B cell (primary cell): ENCODE measurements at regions not wholly inside any gene's neighbourhood (a gene's known extent, or its start where the extent isn't known, plus 50 kb on each side); places are given as distances from the start of the nearest gene placed in this dataset.

Experiments
- ATAC-seq: fragments of 200-7000 bp; cut with Tn5 transposase; one replicate; pipeline ENCODE4 v1.10.0; 2021; ENCODE audit warnings: low read depth, mild to moderate bottlenecking, moderate number of reproducible peaks, moderate library complexity
- CTCF ChIA-PET: fragments of 350-600 bp; sonication (Branson Sonifier 250); formaldehyde crosslinking; loops from one replicate; lab custom pipeline; 2021; ENCODE audit warnings: antibody characterized with exemption, inconsistent platforms; lab: Charles Lee
- POLR2A ChIA-PET: fragments of 350-600 bp; sonication (Branson Sonifier 250); formaldehyde crosslinking; loops from one replicate; lab custom pipeline; 2021; ENCODE audit warnings: antibody characterized with exemption; lab: Charles Lee
- DNase-seq: peaks from one replicate; pipeline ENCODE4 v3.0.0; 2013
- H2AFZ ChIP-seq: 2 replicates; pipeline ENCODE4 v1.6.1; 2012; ENCODE audit warnings: mild to moderate bottlenecking, low read depth, low read length; ENCODE audit not compliant: insufficient read depth, poor library complexity, severe bottlenecking
- H3K27ac ChIP-seq, 2 donors: 1 replicate in 1 of 2; 2 replicates in 1 of 2; pipeline ENCODE4 v1.5.1; 2012 to 2013; ENCODE audit warnings: low read length in 2 of 2, mild to moderate bottlenecking in 2 of 2, moderate library complexity in 1 of 2
- H3K27me3 ChIP-seq, 4 experiments: fragments of 200-600 bp in 1 of 4; sonication (generic) in 1 of 4; replicated peaks in 1 of 4; 1 replicate in 2 of 4; 2 replicates in 2 of 4; pipeline versions ENCODE4 v1.6.1 to v1.7.0; 2013 to 2016; ENCODE audit warnings: low read length in 3 of 4, mild to moderate bottlenecking in 2 of 4, mixed read lengths in 1 of 4, moderate library complexity in 1 of 4; ENCODE audit not compliant: insufficient read depth in 4 of 4, control insufficient read depth in 3 of 4; ENCODE audit errors: control extremely low read depth in 1 of 4
- H3K36me3 ChIP-seq, 2 experiments: replicated peaks in 1 of 2; 1 replicate in 1 of 2; 2 replicates in 1 of 2; pipeline versions ENCODE4 v1.6.1 to v1.7.1; 2013; ENCODE audit warnings: low read length in 1 of 2; ENCODE audit not compliant: insufficient read depth in 2 of 2, control insufficient read depth in 1 of 2; ENCODE audit errors: control extremely low read depth in 1 of 2, extremely low read depth in 1 of 2
- H3K4me1 ChIP-seq, 2 donors: fragments of 200-600 bp in 1 of 2; sonication (generic) in 1 of 2; 1 replicate in 1 of 2; 2 replicates in 1 of 2; pipeline versions ENCODE4 v1.5.1 to v1.6.1; 2013 to 2017; ENCODE audit warnings: low read length in 2 of 2; ENCODE audit not compliant: control insufficient read depth in 2 of 2, insufficient read depth in 2 of 2
- H3K4me2 ChIP-seq: replicated peaks from 2 replicates; pipeline ENCODE3; 2012; ENCODE audit warnings: mild to moderate bottlenecking, low read depth, low read length; ENCODE audit not compliant: poor library complexity, severe bottlenecking
- H3K4me3 ChIP-seq, 5 experiments: fragments of 200-600 bp in 1 of 5; sonication (generic) in 1 of 5; 1 replicate in 3 of 5; 2 replicates in 2 of 5; pipeline versions ENCODE4 v1.5.1 to v1.7.0; 2011 to 2016; ENCODE audit warnings: low read length in 4 of 5, mild to moderate bottlenecking in 4 of 5, low read depth in 2 of 5, control low read depth in 1 of 5, moderate library complexity in 1 of 5; ENCODE audit not compliant: insufficient read depth in 1 of 5; ENCODE audit errors: control extremely low read depth in 1 of 5, extremely low read depth in 1 of 5
- H3K79me2 ChIP-seq: fragments of 200-600 bp; sonication (generic); one replicate; pipeline ENCODE4 v1.6.0; 2016; ENCODE audit warnings: low read length; ENCODE audit not compliant: control insufficient read depth, insufficient read depth
- H3K9ac ChIP-seq: fragments of 200-600 bp; sonication (generic); 2 replicates; pipeline ENCODE4 v1.6.1; 2017; ENCODE audit warnings: mild to moderate bottlenecking, low read length, moderate library complexity
- H3K9me3 ChIP-seq, 3 donors: one replicate each; pipeline versions ENCODE4 v1.6.1 to v1.7.1; 2013; ENCODE audit warnings: low read length in 2 of 3; ENCODE audit not compliant: control insufficient read depth in 2 of 3, insufficient read depth in 1 of 3; ENCODE audit errors: control extremely low read depth in 1 of 3
- H4K20me1 ChIP-seq: 2 replicates; pipeline ENCODE4 v1.6.0; 2012; ENCODE audit warnings: mild to moderate bottlenecking, low read length; ENCODE audit not compliant: insufficient read depth, control insufficient read depth, poor library complexity, severe bottlenecking
- H3K27ac Mint-ChIP-seq: one replicate; pipeline ENCODE4 v1.8.0; 2021; ENCODE audit warnings: mixed read lengths
- H3K27me3 Mint-ChIP-seq: one replicate; pipeline ENCODE4 v1.8.0; 2021; ENCODE audit warnings: mixed read lengths
- H3K4me1 Mint-ChIP-seq: one replicate; pipeline ENCODE4 v1.8.0; 2021; ENCODE audit warnings: mixed read lengths
- H3K4me3 Mint-ChIP-seq: one replicate; pipeline ENCODE4 v1.8.0; 2021; ENCODE audit warnings: mixed read lengths
- H3K9me3 Mint-ChIP-seq: one replicate; pipeline ENCODE4 v1.8.0; 2022; ENCODE audit warnings: mixed read lengths; ENCODE audit not compliant: insufficient read depth
- EZH2 ChIP-seq: IDR thresholded peaks from 2 replicates; pipeline ENCODE4 v1.6.1; 2012; ENCODE audit warnings: borderline replicate concordance, low read depth, mild to moderate bottlenecking, moderate library complexity, low read length; ENCODE audit not compliant: insufficient read depth, poor library complexity, severe bottlenecking
- WGBS: methylation state at CpG from one replicate; pipeline ENCODE4 v1.1.5; 2013; ENCODE audit warnings: missing lambda C conversion rate; ENCODE audit not compliant: insufficient coverage; 5-methylcytosine and 5-hydroxymethylcytosine counted together
- intact Hi-C: fragments of 100-400 bp; cut with micrococcal nuclease; formaldehyde crosslinking; loops from one replicate; pipeline ENCODE4 v1.10.0; 2022
- TF ChIP-seq, protein P1 (sequence below): fragments of 200-600 bp; IDR thresholded peaks from one replicate; pipeline ENCODE4 v1.8.0; 2022; ENCODE audit warnings: antibody characterized with exemption, mild to moderate bottlenecking

GRCh38 chr13:106331116-106331515, 204.3 kb downstream of the EFNB2 start:
- Mint-ChIP-seq H3K27ac (no peak overlapping the region), H3K4me1 (no peaks in the 10 kb centered on the region), H3K9me3 (no peaks in the 10 kb centered on the region), H3K4me3 (no peak overlapping the region), H3K27me3 (no peaks in the 10 kb centered on the region)
- Histone ChIP-seq H3K36me3 (no peaks in the 10 kb centered on the region), H3K79me2 (no peaks in the 10 kb centered on the region), H3K27ac (no peak overlapping the region), H3K9me3 (no peaks in the 10 kb centered on the region), H3K27me3 (no peaks in the 10 kb centered on the region), H3K4me1 (no peaks in the 10 kb centered on the region), H3K4me3 (no peak overlapping the region), H3K9ac (no peak overlapping the region), H4K20me1 (no peaks in the 10 kb centered on the region), H2AFZ (no peak overlapping the region), H3K4me2 (no peak overlapping the region)
- no peak for TF ChIP-seq EZH2
- TF ChIP-seq, protein P1, sequence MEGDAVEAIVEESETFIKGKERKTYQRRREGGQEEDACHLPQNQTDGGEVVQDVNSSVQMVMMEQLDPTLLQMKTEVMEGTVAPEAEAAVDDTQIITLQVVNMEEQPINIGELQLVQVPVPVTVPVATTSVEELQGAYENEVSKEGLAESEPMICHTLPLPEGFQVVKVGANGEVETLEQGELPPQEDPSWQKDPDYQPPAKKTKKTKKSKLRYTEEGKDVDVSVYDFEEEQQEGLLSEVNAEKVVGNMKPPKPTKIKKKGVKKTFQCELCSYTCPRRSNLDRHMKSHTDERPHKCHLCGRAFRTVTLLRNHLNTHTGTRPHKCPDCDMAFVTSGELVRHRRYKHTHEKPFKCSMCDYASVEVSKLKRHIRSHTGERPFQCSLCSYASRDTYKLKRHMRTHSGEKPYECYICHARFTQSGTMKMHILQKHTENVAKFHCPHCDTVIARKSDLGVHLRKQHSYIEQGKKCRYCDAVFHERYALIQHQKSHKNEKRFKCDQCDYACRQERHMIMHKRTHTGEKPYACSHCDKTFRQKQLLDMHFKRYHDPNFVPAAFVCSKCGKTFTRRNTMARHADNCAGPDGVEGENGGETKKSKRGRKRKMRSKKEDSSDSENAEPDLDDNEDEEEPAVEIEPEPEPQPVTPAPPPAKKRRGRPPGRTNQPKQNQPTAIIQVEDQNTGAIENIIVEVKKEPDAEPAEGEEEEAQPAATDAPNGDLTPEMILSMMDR = no peak
- DNase-seq = no peak
- WGBS = 92% methylated on average over 4 of the region's 4 CpGs
- POLR2A ChIA-PET = no interaction called here
- intact Hi-C loops = no loop called here
- ATAC-seq = no peak
- CTCF ChIA-PET = no interaction called here

DNA sequence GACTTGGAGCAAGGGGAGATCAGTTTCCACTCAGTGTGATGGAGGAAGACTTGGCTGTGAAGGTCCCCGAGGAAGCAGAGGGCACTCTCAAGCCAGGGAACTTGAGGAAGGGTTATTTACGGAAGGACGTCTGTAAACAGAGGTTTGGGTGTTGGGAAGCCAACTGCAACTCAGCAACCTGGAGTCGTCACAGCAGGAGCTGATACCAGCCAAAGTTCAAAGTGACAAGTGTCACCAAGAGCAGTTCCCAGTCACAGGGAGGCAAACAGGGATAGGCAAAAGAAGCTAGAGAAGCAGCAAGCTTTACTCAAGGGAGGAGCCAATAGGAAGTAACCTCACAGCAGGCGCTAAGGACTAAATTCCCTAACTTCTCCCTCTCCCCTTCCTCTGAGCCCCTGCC, 205.5 kb downstream of the EFNB2 start:
- intact Hi-C loops = no loop called here
- H3K36me3 ChIP-seq = no peaks in the 10 kb centered on the region
- CTCF ChIA-PET = no interaction called here
- ATAC-seq = no peak
- no peak for TF ChIP-seq EZH2
- TF ChIP-seq, protein P1 = no peak
- no peak overlapping the region for H2AFZ ChIP-seq
- no peak for DNase-seq
- no peaks in the 10 kb centered on the region for H4K20me1 ChIP-seq
- H3K9me3 ChIP-seq = peaks cover 0 to 3% (median 0%) of the 10 kb centered on the region in 3 donors
- no peak overlapping the region for H3K27ac Mint-ChIP-seq
- POLR2A ChIA-PET = no interaction called here
- H3K79me2 ChIP-seq = no peaks in the 10 kb centered on the region
- no peaks in the 10 kb centered on the region for H3K4me1 ChIP-seq
- no peaks in the 10 kb centered on the region for H3K27me3 Mint-ChIP-seq
- no peak overlapping the region for H3K4me2 ChIP-seq
- WGBS = 92% methylated on average over 4 of the region's 5 CpGs
- H3K9ac ChIP-seq = no peak overlapping the region
- no peaks in the 10 kb centered on the region for H3K9me3 Mint-ChIP-seq
- H3K4me3 Mint-ChIP-seq = no peak overlapping the region
- no peak overlapping the region for H3K27ac ChIP-seq
- H3K4me3 ChIP-seq = no peak overlapping the region
- no peaks in the 10 kb centered on the region for H3K27me3 ChIP-seq
- no peaks in the 10 kb centered on the region for H3K4me1 Mint-ChIP-seq
